DMS53 treated with DMSO at 0.1 percent for 48 hours (cell line): ENCODE measurements at regions not wholly inside any gene's neighbourhood (a gene's known extent, or its start where the extent isn't known, plus 50 kb on each side); places are given as distances from the start of the nearest gene placed in this dataset.

Experiments used
- DNase-seq: peaks from one replicate; lab custom pipeline; 2025; ENCODE audit not compliant: unreplicated experiment; lab: John Stamatoyannopoulos, UW

DNA sequence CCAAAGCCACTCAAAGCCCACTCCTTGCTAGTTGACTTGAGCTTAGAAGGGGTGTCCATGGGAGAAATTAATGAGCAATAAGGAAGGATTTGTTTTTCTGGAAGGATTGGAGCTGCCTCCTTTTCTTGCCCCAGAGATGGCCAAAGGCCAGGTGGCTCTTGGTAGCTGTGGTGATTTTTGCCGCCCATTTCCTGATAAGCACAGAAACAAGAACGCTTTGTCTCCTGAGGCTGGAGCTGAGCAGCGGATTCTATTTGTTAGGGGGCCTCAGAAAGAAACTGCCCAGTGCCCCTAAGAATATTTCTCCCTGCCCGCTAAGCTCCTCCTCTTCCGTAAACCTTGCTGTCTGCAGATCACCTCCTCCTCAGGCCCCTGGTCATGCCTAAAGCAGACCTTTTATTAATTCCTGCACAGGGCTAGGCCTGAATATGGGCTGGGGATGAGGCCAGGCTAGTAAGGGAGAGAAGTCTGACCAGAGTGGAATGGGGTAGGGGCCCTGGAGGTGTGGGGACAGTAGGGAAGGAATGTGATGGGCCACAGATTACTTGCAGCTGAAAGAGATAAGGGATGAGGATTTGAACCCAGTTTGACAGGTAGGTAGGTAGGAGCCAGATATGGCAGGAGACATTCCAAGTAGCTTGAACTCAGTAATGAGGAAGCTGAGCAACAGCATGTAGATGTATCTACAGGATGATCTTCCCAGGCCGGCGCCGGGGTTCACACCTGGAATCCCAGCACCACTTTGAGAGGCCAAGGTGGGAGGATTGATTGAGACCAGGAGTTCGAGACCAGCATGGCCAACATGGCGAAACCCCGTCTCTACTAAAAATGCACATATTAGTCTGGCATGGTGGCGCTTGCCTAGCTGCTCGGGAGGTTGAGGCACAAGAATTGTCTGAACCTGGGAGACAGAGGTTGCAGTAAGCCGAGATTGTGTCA, 71.2 kb upstream of the NAA20 start:
- DNase-seq = no peak

DNA sequence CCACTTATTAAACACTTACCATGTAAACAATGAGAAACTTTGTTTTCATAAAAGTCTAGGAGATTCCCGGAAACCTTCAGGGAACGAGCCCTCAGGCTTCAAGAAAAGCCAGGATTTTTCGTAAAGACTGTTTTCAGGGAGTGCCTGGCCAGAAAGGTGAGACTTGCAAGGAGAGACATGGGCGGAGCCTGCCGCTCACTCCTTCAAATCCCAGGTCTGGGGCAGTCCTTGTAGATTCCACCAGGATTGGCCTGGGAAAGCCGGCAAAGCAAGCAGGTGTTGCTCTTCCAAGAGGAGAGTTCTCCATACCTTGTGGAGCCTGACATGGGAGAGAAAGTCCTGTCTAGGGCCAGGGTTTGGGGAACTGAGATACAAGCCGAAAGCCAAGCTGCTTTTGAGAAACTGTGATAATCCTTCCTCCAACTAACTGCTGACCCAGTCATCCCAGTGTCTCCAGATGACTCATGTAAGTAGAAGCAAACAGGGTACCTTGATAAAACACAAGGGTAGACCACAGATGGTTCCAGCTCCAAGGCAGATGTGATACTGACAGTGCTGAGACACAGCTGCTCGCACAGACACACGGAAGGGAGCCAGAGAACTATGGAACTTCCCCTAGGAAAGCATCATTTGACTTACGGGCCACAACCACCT, 69.4 kb upstream of the NAA20 start:
- no peak for DNase-seq

GRCh38 chr20:19949195-19949867, 67.8 kb upstream of the NAA20 start:
- no peak for DNase-seq

DNA sequence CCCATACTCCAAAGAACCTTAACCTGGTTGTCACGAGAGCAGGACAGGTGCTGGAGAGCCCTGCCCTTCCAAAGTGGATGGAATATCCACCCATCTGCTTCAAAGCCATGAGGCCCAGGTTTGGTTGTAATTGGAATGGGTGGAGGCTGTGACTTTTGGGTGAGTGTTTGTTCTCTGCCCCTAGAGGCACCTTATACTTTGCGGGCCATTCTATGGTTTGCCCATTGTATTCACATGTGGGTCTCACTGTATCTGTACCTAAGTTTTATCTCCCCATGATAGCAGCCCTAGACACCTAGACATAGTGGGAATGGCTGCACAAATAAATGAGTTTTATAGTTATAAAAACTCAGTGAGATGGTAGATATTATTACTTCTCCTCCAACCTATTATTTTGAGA, 67.1 kb upstream of the NAA20 start:
- no peak for DNase-seq

DNA sequence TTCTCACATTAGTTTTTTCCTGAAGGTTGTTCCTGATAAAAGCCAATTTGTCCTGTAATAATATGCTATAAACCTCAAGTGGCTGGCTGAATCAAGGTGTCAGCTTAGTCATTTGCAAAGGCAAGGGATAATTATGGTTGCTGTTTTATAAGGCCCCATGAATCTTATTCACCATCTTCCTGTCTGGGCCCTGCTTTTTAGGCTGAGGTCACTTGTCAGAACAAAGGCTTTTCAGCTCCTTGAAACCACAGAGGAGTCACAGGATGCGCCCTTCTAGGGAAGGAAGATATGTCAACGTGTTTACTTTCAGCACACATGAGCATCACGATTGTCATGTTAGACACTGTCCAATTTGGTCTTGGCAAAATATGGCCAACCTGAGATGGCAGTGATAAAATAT, 64.8 kb upstream of the NAA20 start:
- DNase-seq = no peak

- DNase-seq = no peak
These were observed 63.6 kb upstream of the NAA20 start for GRCh38 chr20:19953606-19954005.

GRCh38 chr20:19956976-19957375, 60.2 kb upstream of the NAA20 start:
- DNase-seq = no peak

DNA sequence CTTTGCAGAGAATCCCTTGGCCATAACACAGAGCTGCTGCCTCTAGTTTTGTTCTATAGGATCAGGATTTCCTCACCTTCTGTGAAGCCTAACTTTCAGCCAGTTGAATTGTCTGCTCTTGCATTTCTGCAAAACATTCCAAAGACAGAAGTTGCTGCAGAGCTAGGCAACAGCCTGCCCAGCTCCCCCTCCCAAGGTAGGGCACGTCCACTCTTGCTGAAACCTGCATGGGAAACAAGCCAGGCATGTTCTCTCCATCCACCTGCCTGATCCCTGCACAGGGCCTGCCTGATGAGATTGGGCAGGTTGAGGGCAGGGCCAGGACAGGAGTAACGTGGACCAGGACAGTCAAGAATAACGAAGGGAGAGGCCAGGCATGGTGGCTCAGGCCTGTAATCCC, 58.9 kb upstream of the NAA20 start:
- no peak for DNase-seq

DNA sequence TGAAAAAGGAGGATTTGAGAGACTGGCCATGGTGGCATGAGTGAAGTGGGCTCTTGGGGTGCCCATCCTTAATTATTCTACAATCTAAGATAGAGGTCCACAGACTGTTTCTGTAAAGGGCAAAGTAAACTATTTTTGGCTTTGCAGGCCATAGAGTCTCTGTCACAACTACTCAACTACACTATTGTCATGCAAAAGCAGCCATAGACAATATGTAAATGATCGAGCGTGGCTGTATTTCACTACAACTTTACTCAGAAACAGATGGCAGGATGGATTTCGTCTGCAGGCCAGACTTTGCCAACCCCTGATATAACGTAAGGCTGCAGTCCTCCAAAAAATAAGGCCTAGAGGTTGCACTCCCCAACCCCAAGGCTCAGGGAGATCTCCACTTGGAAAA, 58.2 kb upstream of the NAA20 start:
- DNase-seq = no peak

DNA sequence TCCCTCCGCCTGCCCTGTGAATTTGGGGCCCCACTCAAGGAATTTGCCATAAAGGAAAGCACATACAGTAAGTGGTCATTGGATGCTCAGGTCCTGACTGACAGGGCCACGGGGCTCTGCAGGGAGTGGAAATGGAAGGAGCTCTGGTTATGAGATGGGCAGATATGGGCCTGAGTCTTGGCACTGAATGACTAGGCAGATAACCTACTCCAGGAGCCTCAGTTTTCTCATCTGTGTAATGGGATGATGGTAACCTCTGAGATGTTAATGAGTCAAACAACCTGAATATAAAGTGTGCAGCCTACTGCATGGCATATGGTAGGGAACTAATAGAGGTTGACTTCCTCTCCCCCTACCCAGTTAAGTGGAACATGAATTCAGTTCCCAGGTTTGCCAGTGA, 56.4 kb upstream of the NAA20 start:
- no peak for DNase-seq

GRCh38 chr20:19961293-19961692, 55.9 kb upstream of the NAA20 start:
- no peak for DNase-seq

DNA sequence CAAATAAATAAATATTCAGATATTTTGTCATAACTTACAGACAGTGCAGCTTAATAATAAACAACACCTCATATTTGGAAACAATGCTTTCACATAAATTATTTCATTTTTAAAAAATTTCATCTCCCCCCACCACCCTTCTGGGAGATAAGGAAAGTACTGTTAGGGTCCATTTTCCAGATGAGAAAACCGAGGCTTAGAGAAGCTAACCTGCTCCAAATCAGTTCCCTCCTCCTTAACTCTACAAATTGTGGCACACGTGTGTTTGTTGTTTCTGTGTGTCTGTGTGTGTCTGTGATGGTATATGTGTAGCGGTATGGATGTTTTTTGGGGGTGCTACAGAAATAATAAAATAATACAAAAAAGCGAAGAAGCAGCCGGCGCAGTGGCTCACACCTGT, 54.2 kb upstream of the NAA20 start:
- DNase-seq = no peak

- peak; percentile 70 for DNase-seq
These were observed 52.6 kb upstream of the NAA20 start for GRCh38 chr20:19964289-19965265.

DNA sequence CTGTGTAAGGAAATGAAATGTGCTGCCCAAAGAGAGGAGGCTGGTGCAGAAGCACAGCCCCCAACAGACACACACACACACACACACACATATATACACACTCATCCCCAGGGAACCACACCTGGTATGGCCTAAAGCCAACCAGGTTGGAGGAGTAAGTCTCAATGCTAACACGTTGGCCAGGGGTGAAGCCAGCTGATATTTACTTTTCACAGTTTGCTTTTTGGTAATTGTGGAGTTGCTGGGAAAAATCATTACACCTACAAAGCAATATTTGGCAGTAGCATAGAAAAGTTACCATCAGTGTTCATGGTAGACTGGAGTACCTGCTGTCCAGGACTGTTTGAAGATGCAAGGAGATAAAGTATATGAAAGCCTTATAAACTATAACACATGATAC, 50.3 kb upstream of the NAA20 start:
- DNase-seq = no peak
